ENCODE measurements at regions not wholly inside any gene's neighbourhood (a gene's known extent, or its start where the extent isn't known, plus 50 kb on each side); places are given as distances from the start of the nearest gene placed in this dataset.
A peak's percentile ranks its signal among the peaks of the same experiment; 100 is the strongest.
"Not testable (repeated sequence)": the region's sequence is repeated elsewhere in the genome, so short reads cannot be mapped to it uniquely, and the experiment has no call there.

DNA sequence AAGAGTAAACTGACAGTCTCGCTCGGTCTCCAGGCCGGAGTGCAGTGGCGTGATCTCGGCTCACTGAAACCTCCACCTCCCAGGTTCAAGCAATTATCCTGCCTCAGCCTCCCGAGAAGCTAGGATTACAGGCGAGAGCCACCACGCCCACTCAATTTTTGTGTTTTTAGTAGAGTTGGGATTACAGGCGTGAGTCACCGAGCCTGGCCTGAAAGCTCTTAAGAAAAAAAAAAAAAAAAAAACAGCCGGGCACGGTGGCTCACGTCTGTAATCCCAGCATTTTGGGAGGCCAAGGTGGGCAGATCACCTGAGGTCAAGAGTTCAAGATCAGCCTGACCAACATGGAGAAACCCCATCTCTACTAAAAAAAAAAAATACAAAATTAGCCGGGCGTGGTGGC, 55.3 kb upstream of the THOC2 start:
- not testable (repeated sequence) for DNase-seq (ENCODE audit: low spot score)

DNA sequence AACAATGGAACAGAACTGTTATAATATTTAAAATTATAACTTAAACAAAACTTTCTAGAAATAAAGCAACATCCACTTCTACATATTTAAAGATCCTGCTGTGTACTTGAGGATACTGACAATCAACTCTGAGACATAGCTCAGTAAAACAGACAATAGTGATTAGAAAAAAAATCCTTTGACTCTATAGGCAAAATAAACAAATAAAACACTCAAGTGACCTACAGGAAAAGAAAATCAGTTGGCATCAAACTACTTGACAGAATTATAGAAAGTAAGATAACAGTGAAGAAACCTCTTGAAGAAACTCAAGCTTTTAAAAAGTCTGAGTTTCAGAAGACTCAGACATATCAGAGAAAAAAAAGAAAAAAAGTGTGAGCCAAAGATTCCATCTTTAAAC, 55.9 kb upstream of the THOC2 start:
- no peak for DNase-seq (ENCODE audit: low spot score)

DNA sequence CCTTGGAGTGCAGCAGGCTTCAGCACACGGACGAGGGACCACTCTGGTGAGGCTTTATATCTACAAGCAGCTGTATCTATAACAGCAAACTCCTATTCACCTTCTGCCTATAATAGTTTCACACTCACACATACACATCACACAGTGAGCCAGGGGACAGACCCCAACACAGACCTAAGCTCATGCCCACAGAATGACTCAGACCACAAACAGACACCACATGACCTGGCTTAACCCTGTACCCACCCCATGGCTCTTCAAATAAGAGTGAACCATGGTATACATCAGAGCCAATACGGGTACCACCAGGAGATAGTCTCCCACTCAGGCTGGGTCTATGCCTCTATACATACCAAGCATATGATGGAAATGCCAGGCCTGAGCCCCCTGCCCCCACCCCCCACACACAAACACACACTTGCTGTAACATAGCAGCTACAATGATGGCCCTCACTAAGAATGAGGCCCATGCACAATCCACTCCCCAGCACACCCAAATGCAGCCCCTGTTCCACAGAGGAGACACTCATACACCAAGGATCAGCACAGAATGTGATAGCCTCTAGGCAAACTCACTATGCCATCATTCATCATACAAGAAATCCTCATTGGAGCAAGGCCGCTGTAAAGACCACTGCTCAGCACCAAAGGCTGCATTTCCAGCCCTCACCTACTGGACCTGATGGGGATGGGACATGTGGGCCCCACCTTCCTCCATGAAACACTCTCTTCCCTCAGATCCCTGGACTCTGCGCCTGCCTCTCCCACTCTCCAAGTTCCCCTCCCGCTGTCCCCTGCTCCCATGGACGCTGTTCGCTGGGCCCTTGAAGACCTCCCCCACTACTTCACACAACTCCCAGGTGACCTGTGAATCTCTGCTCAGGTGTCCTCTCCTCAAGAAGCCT, 62.1 kb upstream of the XIAP start:
- DNase-seq (ENCODE audit: low spot score): no peak

DNA sequence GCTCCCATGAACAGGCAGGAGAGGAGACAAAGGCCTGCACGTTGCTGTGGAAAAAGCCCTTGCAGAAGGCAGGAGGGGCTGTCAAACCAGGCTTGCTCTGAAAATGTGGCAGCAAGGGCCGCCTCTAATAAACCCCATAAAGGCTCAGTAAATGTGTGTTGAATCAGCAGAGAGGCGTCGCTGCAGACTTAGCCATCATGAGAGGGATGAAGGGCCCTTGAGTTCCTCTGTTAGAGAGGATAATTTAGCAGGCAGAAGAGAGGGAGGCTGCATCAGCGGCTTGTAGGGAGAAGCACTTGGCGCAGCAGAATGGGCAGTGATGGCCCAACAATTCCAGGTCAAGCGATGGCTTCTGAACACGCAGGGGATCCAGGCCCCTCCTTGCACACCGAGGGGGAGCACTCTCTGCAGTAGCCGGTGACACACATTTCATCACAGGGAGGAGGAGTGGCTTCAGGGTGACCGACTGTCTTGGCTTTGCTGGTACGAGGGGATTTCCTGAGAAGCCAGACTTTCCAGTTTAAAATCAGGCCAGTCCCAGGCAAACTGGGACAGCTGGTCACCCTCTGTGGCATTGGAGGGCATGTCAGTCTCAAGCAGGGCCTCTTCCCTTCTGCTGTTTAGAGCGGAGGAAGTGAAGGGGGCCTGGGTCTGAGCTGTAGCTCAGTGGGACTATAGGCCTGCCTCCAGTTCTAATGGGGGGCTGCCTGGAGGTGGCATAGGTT, 61.0 kb upstream of the XIAP start:
- DNase-seq (ENCODE audit: low spot score): not testable (repeated sequence)

DNA sequence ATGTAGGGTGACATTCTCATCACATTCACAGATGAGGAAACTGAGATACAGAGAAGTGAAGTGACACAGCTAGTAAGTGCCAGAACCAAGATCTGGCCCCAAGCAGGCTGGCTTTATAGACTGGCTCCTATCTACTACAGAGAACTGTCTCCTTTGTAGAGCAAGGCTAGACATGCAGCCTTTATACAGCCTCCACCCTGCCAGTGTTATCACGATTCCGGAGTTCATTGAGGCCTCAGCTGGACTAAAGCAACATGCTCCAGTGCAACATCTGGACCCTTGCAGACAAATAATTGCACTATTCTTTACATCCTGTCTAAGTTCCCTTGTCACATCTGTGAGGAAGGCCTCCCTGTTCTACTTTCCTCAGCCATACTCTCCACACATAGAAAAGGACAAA, 58.0 kb upstream of the XIAP start:
- no peak for DNase-seq (ENCODE audit: low spot score)

DNA sequence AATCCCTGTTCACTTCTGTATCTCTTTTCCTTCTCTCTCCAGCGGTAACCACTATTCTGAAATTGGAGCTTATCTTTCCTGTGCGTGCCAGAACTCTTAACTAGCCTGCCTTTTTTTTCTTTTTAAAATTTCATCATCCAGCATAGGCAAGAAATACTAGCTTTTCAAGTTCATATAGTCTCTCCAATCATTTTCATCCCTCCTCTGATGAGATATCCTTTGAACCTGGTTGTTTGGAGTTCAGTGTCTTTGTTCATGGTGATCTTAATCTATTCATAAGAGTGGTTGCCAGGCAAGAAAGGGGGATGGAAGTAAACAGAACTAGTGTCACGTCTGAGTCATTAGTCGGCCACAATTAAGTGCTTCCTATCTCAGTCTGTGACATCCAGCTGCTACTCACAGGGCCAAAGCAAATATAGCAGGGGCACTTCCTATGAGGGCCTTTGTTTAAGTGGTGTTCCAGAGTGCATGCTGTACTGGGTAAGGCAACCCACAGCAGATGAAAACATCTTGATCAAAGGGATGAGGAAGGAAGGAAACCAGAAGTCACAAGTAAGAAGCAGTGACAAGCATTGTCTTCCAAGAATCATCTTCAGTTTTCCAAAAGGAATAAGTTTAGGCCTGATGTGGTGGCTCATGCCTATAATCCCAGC, 56.4 kb upstream of the XIAP start:
- peak; percentile 35 for DNase-seq (ENCODE audit: low spot score)

DNA sequence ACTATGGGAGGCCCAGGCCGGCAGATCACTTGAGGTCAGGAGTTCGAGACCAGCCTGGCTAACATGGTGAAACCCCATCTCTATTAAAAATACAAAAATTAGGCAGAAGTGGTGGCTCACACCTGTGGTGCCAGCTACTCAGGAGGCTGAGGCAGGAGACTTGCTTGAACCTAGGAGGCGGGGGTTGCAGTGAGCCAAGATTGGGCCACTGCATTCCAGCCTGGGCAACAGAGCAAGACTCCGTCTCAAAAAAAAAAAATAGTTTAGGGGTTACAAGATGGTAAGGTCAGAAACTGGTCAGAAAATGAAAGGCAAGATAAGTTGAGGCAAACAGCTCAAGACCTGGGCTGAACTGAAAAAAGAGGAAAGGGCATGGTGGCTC, 55.9 kb upstream of the XIAP start:
- DNase-seq (ENCODE audit: low spot score): not testable (repeated sequence)

DNA sequence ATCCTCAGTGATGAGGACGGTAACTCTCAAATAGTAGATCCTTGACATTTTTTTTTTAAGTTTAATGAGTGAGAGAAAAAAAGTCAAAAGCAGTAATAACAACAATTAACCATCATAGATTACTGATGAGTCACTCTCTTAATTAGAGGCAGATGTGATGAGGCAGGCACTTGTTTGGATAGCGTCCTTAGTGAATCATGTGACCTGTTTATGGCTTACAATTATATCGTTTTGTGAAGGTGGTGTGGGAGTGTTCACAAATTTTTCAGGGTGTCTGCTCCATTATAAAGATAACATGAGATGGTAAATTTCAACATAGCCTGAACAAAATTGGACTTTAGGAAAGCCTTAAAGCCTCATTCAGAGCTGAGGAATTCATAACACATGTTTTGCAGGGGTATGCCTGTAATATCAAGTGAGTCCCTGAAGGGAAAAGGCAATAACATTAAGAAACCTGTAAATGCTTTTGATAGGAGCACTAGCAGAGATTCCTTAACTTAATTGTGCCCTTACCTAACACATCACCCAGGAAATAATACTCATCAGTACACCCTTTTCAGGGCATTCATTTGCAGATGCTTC, 51.9 kb upstream of the XIAP start:
- DNase-seq (ENCODE audit: low spot score): no peak

DNA sequence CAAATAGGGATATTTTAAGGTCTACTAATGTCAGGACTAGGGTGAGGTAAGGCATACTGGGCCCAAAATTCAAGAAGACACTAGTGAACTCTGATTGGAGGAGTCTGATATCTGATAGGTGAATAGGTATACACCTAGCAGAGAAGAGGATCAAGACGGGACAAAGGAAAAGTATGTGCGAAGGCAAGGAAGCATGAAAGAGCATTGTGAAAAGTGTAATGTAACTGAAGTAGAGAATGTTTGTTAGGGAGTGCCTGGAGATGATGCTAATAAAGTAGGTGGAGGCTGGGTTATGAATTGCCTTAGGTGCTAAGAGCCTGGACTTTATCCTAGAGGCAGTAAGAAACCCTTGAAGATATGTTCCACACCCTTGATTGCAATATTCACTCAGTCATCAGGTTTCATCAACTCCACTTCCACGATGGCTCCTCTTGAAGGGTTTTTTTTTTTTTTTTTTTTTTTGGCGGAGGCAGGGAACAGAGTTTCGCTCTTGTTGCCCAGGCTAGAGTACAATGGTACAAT, 49.9 kb upstream of the XIAP start:
- no peak for DNase-seq (ENCODE audit: low spot score)
